ENCODE measurements at regions not wholly inside any gene's neighbourhood (a gene's known extent, or its start where the extent isn't known, plus 50 kb on each side); places are given as distances from the start of the nearest gene placed in this dataset.
"Not testable (repeated sequence)": the region's sequence is repeated elsewhere in the genome, so short reads cannot be mapped to it uniquely, and the experiment has no call there.

DNA sequence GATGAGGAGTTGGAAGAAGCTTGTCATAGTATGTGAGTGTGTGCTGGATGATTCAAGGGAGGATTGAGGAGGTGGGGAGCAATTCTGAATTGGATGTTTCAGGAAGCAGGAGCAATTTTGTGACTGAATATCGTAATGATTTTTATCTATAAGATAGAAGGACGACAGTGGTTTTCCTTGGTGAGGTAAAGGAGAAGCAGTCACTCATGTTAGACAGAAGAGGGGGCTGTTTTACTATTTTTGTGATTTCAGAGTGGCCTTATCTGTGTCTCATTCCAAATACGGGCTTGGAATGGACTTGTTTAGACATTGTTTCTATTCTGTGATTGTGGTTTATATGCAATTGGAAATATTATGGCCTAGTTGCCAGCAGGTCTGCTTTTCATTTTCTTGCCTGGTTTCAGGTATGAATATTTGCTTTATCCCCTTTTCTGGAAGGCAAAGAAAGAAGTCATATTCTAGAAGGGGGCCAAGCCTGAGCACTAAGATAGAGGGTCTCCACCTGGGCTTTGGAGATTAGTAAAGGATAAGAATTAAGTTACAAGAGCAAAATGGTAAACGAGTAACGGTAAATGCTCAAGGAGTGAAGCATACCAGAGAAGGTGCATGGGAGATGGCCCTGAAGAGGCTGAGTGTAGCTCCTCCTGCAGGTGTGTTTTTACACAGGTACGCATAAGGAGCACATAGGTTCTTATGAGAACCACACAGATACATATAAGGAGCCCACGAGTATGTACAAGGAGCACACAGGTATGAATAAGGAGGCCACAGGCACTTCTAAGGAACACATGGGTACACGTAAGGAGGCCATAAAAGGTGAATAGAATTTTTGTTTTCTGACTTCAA lies 124.6 kb upstream of the KCNAB1 start:
- POLR2A ChIA-PET (ENCODE audit: partially characterized antibody) = no interaction called here
- H3K4me1 Mint-ChIP-seq = no peaks in the 10 kb centered on the region
- H3K36me3 ChIP-seq (ENCODE audit: insufficient read depth, low read length) = no peaks in the 10 kb centered on the region
- intact Hi-C loops (cut with micrococcal nuclease) = loop anchor here (5.0 kb wide), 1 partner anchor 1577 kb away; no protein-coding TSS in a partner anchor
- no peaks in the 10 kb centered on the region for H3K27me3 ChIP-seq (ENCODE audit: insufficient read depth, low read length)
- CTCF ChIA-PET (ENCODE audit: partially characterized antibody) = interaction anchor here (1.1 kb wide), 1 partner anchor 14 kb away, joined by 3 read pairs; no protein-coding TSS in a partner anchor
- no peak overlapping the region for H3K4me3 ChIP-seq (ENCODE audit: low read length in 2 of 2)
- no peaks in the 10 kb centered on the region for H3K36me3 Mint-ChIP-seq
- H3K4me3 Mint-ChIP-seq = no peak overlapping the region
- H3K9me3 ChIP-seq (ENCODE audit: control insufficient read depth in 1 of 2, low read length in 2 of 2) = no peaks in the 10 kb centered on the region
- peaks cover 0 to 15% (median 3%) of the 10 kb centered on the region in 8 donors for H3K9me3 Mint-ChIP-seq
- H3K27me3 Mint-ChIP-seq = peaks cover 2 to 4% of the 10 kb centered on the region in 2 donors
- no peak overlapping the region for H3K27ac ChIP-seq (ENCODE audit: low read depth, low read length)
- peak in 3 of 5 donors; percentile 5 to 13 (median 12) for DNase-seq
- no peak overlapping the region for H3K27ac Mint-ChIP-seq
- H3K4me1 ChIP-seq (ENCODE audit: insufficient read depth, low read length) = no peaks in the 10 kb centered on the region

DNA sequence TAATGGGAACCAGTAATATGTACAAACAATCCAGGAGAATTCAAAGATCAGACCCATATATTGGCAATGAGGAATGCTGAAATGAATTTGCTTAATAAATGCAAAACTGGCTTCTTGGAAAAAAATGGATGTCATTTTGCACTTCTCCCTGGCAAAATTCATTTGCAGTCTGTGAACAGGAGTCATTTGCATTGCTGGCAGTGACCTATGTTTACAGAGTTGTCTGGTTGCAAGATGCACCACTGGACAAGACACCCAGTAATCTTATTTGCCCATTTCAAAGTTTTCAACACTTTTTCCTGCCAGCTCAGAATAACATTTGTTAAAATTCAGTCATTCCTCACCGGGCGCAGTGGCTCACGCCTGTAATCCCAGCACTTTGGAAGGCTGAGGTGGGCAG lies 123.5 kb upstream of the KCNAB1 start:
- no peaks in the 10 kb centered on the region for H3K4me1 ChIP-seq (ENCODE audit: insufficient read depth, low read length)
- H3K27ac Mint-ChIP-seq = no peak overlapping the region
- peaks cover 0 to 15% (median 3%) of the 10 kb centered on the region in 8 donors for H3K9me3 Mint-ChIP-seq
- no peaks in the 10 kb centered on the region for H3K36me3 Mint-ChIP-seq
- H3K36me3 ChIP-seq (ENCODE audit: insufficient read depth, low read length) = no peaks in the 10 kb centered on the region
- CTCF ChIA-PET (ENCODE audit: partially characterized antibody) = no interaction called here
- H3K4me3 ChIP-seq (ENCODE audit: low read length in 2 of 2) = no peak overlapping the region
- intact Hi-C loops (cut with micrococcal nuclease) = loop anchor here (5.0 kb wide), 1 partner anchor 1575 kb away; no protein-coding TSS in a partner anchor
- POLR2A ChIA-PET (ENCODE audit: partially characterized antibody) = no interaction called here
- no peak overlapping the region for H3K27ac ChIP-seq (ENCODE audit: low read depth, low read length)
- no peaks in the 10 kb centered on the region for H3K9me3 ChIP-seq (ENCODE audit: control insufficient read depth in 1 of 2, low read length in 2 of 2)
- peaks cover 3 to 4% of the 10 kb centered on the region in 2 donors for H3K27me3 Mint-ChIP-seq
- H3K4me1 Mint-ChIP-seq = no peaks in the 10 kb centered on the region
- no peaks in the 10 kb centered on the region for H3K27me3 ChIP-seq (ENCODE audit: insufficient read depth, low read length)
- DNase-seq = no peak
- H3K4me3 Mint-ChIP-seq = no peak overlapping the region

- H3K4me3 ChIP-seq (ENCODE audit: low read length in 2 of 2); POLR2A ChIA-PET (ENCODE audit: partially characterized antibody); H3K27me3 ChIP-seq (ENCODE audit: insufficient read depth, low read length); H3K9me3 ChIP-seq (ENCODE audit: control insufficient read depth in 1 of 2, low read length in 2 of 2); H3K36me3 ChIP-seq (ENCODE audit: insufficient read depth, low read length); H3K4me1 ChIP-seq (ENCODE audit: insufficient read depth, low read length); H3K27ac Mint-ChIP-seq; CTCF ChIA-PET (ENCODE audit: partially characterized antibody); H3K4me1 Mint-ChIP-seq; H3K4me3 Mint-ChIP-seq; H3K36me3 Mint-ChIP-seq; H3K27me3 Mint-ChIP-seq; H3K27ac ChIP-seq (ENCODE audit: low read depth, low read length): not testable (repeated sequence)
- H3K9me3 Mint-ChIP-seq = peaks cover 0 to 15% (median 3%) of the 10 kb centered on the region in 8 donors
- intact Hi-C loops (cut with micrococcal nuclease) = loop anchor here (5.0 kb wide), 1 partner anchor 1574 kb away; no protein-coding TSS in a partner anchor
- peak in 1 of 5 donors; percentile 33 for DNase-seq
Measured at GRCh38 chr3:155998173-155998572, 122.2 kb upstream of the KCNAB1 start.

DNA sequence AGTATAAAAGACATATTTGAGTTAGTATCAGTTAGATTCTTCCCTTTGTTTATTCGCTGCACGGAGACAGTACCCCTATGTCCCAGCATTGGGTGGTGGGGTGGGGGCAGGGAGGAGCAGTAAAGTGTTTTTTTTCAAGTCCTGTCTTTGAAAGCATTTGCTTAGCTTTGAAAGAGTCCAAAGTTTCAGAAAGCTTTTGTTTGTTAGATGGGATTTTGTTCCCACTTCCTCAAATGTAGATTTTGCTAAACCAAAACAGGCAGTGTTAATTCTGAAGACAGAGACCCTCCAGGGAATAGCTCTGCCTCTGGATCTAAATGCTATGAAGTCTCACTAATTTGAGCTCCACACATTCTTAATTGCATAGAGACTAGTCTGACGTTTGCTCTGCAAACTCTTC lies 114.6 kb upstream of the KCNAB1 start:
- ChIA-PET POLR2A (ENCODE audit: partially characterized antibody) (no interaction called here), CTCF (ENCODE audit: partially characterized antibody) (no interaction called here)
- Mint-ChIP-seq H3K27ac (no peak overlapping the region), H3K9me3 (no peaks in the 10 kb centered on the region), H3K27me3 (peaks cover 8 to 12% of the 10 kb centered on the region in 2 donors), H3K36me3 (no peaks in the 10 kb centered on the region), H3K4me1 (no peaks in the 10 kb centered on the region), H3K4me3 (no peak overlapping the region)
- Histone ChIP-seq H3K27ac (ENCODE audit: low read depth, low read length) (no peak overlapping the region), H3K9me3 (ENCODE audit: control insufficient read depth in 1 of 2, low read length in 2 of 2) (no peaks in the 10 kb centered on the region), H3K4me3 (ENCODE audit: low read length in 2 of 2) (no peak overlapping the region), H3K27me3 (ENCODE audit: insufficient read depth, low read length) (peaks cover 6% of the 10 kb centered on the region), H3K36me3 (ENCODE audit: insufficient read depth, low read length) (no peaks in the 10 kb centered on the region), H3K4me1 (ENCODE audit: insufficient read depth, low read length) (no peaks in the 10 kb centered on the region)
- DNase-seq = no peak
- intact Hi-C loops (cut with micrococcal nuclease) = no loop called here

DNA sequence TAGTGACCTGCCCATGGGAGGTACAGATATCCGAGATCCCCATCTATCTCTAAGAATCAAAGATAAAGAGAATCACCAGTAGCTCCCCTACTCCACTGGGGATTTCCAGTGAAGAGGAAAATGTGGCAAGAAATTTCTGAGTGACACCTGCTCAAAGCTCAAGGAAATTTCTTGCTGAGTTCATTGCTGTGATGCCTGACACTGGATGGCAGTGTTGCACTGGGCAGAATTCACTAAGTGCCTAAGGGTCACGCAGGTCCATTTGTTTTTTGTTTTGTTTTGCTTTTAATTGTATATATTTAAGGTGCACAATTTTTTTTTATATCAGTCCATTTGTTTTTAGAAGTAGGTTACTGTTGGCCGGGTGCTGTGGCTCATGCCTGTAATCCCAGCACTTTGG lies 109.5 kb upstream of the KCNAB1 start:
- no peak overlapping the region for H3K4me3 Mint-ChIP-seq

DNA sequence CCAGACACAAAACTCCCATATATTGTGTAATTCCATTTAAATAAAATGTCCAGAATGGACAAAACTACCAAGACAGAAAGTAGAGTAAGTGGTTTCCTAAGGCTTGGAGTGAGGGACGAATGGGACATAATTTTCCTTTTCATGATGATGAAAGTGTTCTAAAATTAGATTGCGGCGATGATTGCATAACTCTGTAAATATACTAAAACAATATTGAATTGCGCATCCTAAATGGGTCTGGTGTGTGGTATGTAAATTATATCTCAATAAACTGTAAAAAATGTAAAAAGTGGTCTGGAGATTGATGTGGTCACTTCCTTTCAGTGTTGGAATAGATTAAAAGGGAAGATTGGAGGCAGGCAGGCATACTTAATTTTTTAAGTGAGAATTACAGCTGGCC lies 105.9 kb upstream of the KCNAB1 start:
- Mint-ChIP-seq H3K27me3 (peaks cover 3 to 5% of the 10 kb centered on the region in 2 donors), H3K9me3 (no peaks in the 10 kb centered on the region), H3K4me3 (no peak overlapping the region), H3K4me1 (no peaks in the 10 kb centered on the region), H3K36me3 (no peaks in the 10 kb centered on the region), H3K27ac (no peak overlapping the region)
- Histone ChIP-seq H3K36me3 (ENCODE audit: insufficient read depth, low read length) (no peaks in the 10 kb centered on the region), H3K4me3 (ENCODE audit: low read length in 2 of 2) (no peak overlapping the region), H3K9me3 (ENCODE audit: control insufficient read depth in 1 of 2, low read length in 2 of 2) (no peaks in the 10 kb centered on the region), H3K27ac (ENCODE audit: low read depth, low read length) (no peak overlapping the region), H3K4me1 (ENCODE audit: insufficient read depth, low read length) (no peaks in the 10 kb centered on the region), H3K27me3 (ENCODE audit: insufficient read depth, low read length) (peaks cover 3% of the 10 kb centered on the region)
- intact Hi-C loops (cut with micrococcal nuclease) = no loop called here
- no peak for DNase-seq
- POLR2A ChIA-PET (ENCODE audit: partially characterized antibody) = no interaction called here
- CTCF ChIA-PET (ENCODE audit: partially characterized antibody) = no interaction called here

More for the DNA sequence above, 109.5 kb upstream of the KCNAB1 start:
- peaks cover 3% of the 10 kb centered on the region for H3K27me3 ChIP-seq (ENCODE audit: insufficient read depth, low read length)
- Mint-ChIP-seq H3K27ac (no peak overlapping the region), H3K27me3 (peaks cover 8 to 11% of the 10 kb centered on the region in 2 donors), H3K36me3 (no peaks in the 10 kb centered on the region), H3K9me3 (no peaks in the 10 kb centered on the region), H3K4me1 (no peaks in the 10 kb centered on the region)
- intact Hi-C loops (cut with micrococcal nuclease) = no loop called here
- POLR2A ChIA-PET (ENCODE audit: partially characterized antibody) = no interaction called here
- H3K27ac ChIP-seq (ENCODE audit: low read depth, low read length) = no peak overlapping the region
- no peaks in the 10 kb centered on the region for H3K36me3 ChIP-seq (ENCODE audit: insufficient read depth, low read length)
- CTCF ChIA-PET (ENCODE audit: partially characterized antibody) = interaction anchor here (0.9 to 1.3 kb wide), 4 partner anchors 16 to 1562 kb away, joined by 3 to 5 read pairs (median 3); partner anchors contain the start of gene C3orf33
- DNase-seq = no peak
- no peak overlapping the region for H3K4me3 ChIP-seq (ENCODE audit: low read length in 2 of 2)
- no peaks in the 10 kb centered on the region for H3K9me3 ChIP-seq (ENCODE audit: control insufficient read depth in 1 of 2, low read length in 2 of 2)
- no peaks in the 10 kb centered on the region for H3K4me1 ChIP-seq (ENCODE audit: insufficient read depth, low read length)

DNA sequence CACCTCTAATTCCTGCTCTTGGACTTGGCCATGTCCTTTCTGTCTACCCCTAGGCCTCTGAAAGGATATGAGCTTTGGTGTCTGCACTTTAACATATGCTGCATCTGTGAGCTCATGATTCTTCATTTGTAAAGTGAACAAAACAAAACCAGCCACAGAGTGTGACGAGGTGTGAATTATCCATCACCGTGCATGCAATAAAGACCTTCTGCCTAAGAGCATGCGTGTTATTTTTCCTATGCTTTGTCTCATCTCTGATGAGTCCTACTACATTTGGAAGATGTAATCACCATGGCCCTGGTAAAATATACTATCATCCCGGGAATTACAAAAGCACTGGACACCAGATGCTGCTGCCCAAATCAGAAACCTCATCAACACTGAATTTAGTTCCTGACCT lies 103.5 kb upstream of the KCNAB1 start:
- ChIA-PET CTCF (ENCODE audit: partially characterized antibody) (no interaction called here), POLR2A (ENCODE audit: partially characterized antibody) (no interaction called here)
- no peak overlapping the region for H3K4me3 Mint-ChIP-seq
- H3K27ac ChIP-seq (ENCODE audit: low read depth, low read length) = no peak overlapping the region
- H3K36me3 Mint-ChIP-seq = no peaks in the 10 kb centered on the region
- H3K4me3 ChIP-seq (ENCODE audit: low read length in 2 of 2) = no peak overlapping the region
- H3K4me1 ChIP-seq (ENCODE audit: insufficient read depth, low read length) = no peaks in the 10 kb centered on the region
- no peaks in the 10 kb centered on the region for H3K9me3 Mint-ChIP-seq
- no peak for DNase-seq
- no peak overlapping the region for H3K27ac Mint-ChIP-seq
- H3K9me3 ChIP-seq (ENCODE audit: control insufficient read depth in 1 of 2, low read length in 2 of 2) = no peaks in the 10 kb centered on the region
- no peaks in the 10 kb centered on the region for H3K27me3 ChIP-seq (ENCODE audit: insufficient read depth, low read length)
- peaks cover 3 to 9% of the 10 kb centered on the region in 2 donors for H3K27me3 Mint-ChIP-seq
- H3K36me3 ChIP-seq (ENCODE audit: insufficient read depth, low read length) = no peaks in the 10 kb centered on the region
- intact Hi-C loops (cut with micrococcal nuclease) = no loop called here
- no peaks in the 10 kb centered on the region for H3K4me1 Mint-ChIP-seq
